ENCODE measurements at regions not wholly inside any gene's neighbourhood (a gene's known extent, or its start where the extent isn't known, plus 50 kb on each side); places are given as distances from the start of the nearest gene placed in this dataset.

GRCh38 chr2:215765729-215766360, 247.5 kb downstream of the MREG start:
- no peak for DNase-seq

- no peak for DNase-seq
Observed at GRCh38 chr2:215764441-215765048, 248.8 kb downstream of the MREG start.

- no peak for DNase-seq
Observed at GRCh38 chr2:215760557-215760956, 252.8 kb downstream of the MREG start.

- no peak for DNase-seq
Observed at GRCh38 chr2:215760091-215760490, 253.3 kb downstream of the MREG start.

GRCh38 chr2:215758691-215759090, 254.7 kb downstream of the MREG start:
- no peak for DNase-seq

GRCh38 chr2:215756346-215756730, 257.0 kb downstream of the MREG start:
- DNase-seq = no peak

GRCh38 chr2:215755641-215756345, 257.6 kb downstream of the MREG start:
- DNase-seq = no peak

GRCh38 chr2:215754546-215754945, 258.8 kb downstream of the MREG start:
- no peak for DNase-seq

- DNase-seq = no peak
Observed at GRCh38 chr2:215753808-215754207, 259.5 kb downstream of the MREG start.

GRCh38 chr2:215752991-215753390, 260.4 kb downstream of the MREG start:
- DNase-seq = no peak

GRCh38 chr2:215752436-215752835, 260.9 kb downstream of the MREG start:
- DNase-seq = no peak

- no peak for DNase-seq
Observed at GRCh38 chr2:215751911-215752272, 261.5 kb downstream of the MREG start.

GRCh38 chr2:215751200-215751910, 262.0 kb downstream of the MREG start:
- no peak for DNase-seq

GRCh38 chr2:215750763-215751162, 262.6 kb downstream of the MREG start:
- DNase-seq = no peak

GRCh38 chr2:215749092-215749957, 264.0 kb downstream of the MREG start:
- DNase-seq = no peak

GRCh38 chr2:215748446-215748845, 264.9 kb downstream of the MREG start:
- no peak for DNase-seq

GRCh38 chr2:215746887-215747615, 266.3 kb downstream of the MREG start:
- DNase-seq = no peak

- no peak for DNase-seq
Observed at GRCh38 chr2:215746226-215746886, 267.0 kb downstream of the MREG start.

- DNase-seq = no peak
Observed at GRCh38 chr2:215745331-215745730, 268.0 kb downstream of the MREG start.

- no peak for DNase-seq
Observed at GRCh38 chr2:215744514-215744913, 268.8 kb downstream of the MREG start.

GRCh38 chr2:215743066-215743465, 270.3 kb downstream of the MREG start:
- DNase-seq = no peak

- DNase-seq = no peak
Observed at GRCh38 chr2:215742021-215742420, 271.3 kb downstream of the MREG start.

All from COR-L47 (cell line).